ENCODE measurements at regions not wholly inside any gene's neighbourhood (a gene's known extent, or its start where the extent isn't known, plus 50 kb on each side); places are given as distances from the start of the nearest gene placed in this dataset.

DNA sequence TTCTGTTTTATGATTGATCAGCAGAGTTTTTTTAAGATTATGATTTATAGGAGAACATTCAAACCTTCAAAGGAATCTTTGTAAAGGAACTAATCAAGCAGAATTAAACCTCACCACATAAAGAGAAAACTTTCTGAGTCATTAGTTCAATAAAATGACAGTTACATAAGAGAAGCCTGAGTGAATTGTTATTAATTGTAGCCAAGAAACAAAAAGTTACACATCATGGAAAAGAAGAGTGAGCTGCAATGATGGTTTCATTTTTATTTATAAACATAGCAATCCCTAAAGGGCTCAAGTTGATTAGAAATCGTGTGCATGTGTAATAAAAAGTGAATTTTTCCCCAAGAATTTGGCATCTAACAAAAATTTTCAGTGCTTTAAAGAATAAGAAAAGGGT, 731.4 kb downstream of the LTN1 start:
- intact Hi-C loops (cut with micrococcal nuclease; ENCODE audit: unreplicated experiment), result no loop called here
- DNase-seq (ENCODE audit: low spot score), result no peak
- no peaks in the 10 kb centered on the region for H3K9me3 ChIP-seq (ENCODE audit: low read depth, low read length, poor library complexity, severe bottlenecking)
- ChIA-PET CTCF (no interaction called here), POLR2A (ENCODE audit: low non-redundant PET) (no interaction called here)
- no peak overlapping the region for H3K27ac ChIP-seq (ENCODE audit: low read depth, low read length, poor library complexity, severe bottlenecking)
- no peaks in the 10 kb centered on the region for H3K36me3 ChIP-seq (ENCODE audit: insufficient read depth, low read length, poor library complexity, severe bottlenecking)
- no peaks in the 10 kb centered on the region for H3K27me3 ChIP-seq (replicated peaks; ENCODE audit: insufficient read depth, low read depth, low read length, poor library complexity)
- H3K4me3 ChIP-seq (ENCODE audit: low read depth, low read length, poor library complexity, severe bottlenecking), result no peak overlapping the region
- BruUV-seq (replicated peaks), result no TSS peak
- TF ChIP-seq CTCF (conservative IDR thresholded peaks at IDR 0.05; ENCODE audit: low read depth, low read length) (no peak), EZH2 (IDR thresholded peaks at IDR 0.05; ENCODE audit: borderline replicate concordance, low read depth, low read length, poor library complexity, severe bottlenecking) (no peak)
- H3K4me1 ChIP-seq (ENCODE audit: insufficient read depth, low read length, poor library complexity, severe bottlenecking), result no peaks in the 10 kb centered on the region

GRCh38 chr21:28257276-28257675, 735.4 kb downstream of the LTN1 start:
- no TSS peak for BruUV-seq (replicated peaks)
- CTCF ChIA-PET, result no interaction called here
- H3K36me3 ChIP-seq (ENCODE audit: insufficient read depth, low read length, poor library complexity, severe bottlenecking), result no peaks in the 10 kb centered on the region
- DNase-seq (ENCODE audit: low spot score), result no peak
- no peak overlapping the region for H3K27ac ChIP-seq (ENCODE audit: low read depth, low read length, poor library complexity, severe bottlenecking)
- H3K9me3 ChIP-seq (ENCODE audit: low read depth, low read length, poor library complexity, severe bottlenecking), result no peaks in the 10 kb centered on the region
- POLR2A ChIA-PET (ENCODE audit: low non-redundant PET), result no interaction called here
- no peaks in the 10 kb centered on the region for H3K27me3 ChIP-seq (replicated peaks; ENCODE audit: insufficient read depth, low read depth, low read length, poor library complexity)
- no peaks in the 10 kb centered on the region for H3K4me1 ChIP-seq (ENCODE audit: insufficient read depth, low read length, poor library complexity, severe bottlenecking)
- intact Hi-C loops (cut with micrococcal nuclease; ENCODE audit: unreplicated experiment), result no loop called here
- H3K4me3 ChIP-seq (ENCODE audit: low read depth, low read length, poor library complexity, severe bottlenecking), result no peak overlapping the region
- TF ChIP-seq EZH2 (IDR thresholded peaks at IDR 0.05; ENCODE audit: borderline replicate concordance, low read depth, low read length, poor library complexity, severe bottlenecking) (no peak), CTCF (conservative IDR thresholded peaks at IDR 0.05; ENCODE audit: low read depth, low read length) (no peak)

- intact Hi-C loops (cut with micrococcal nuclease; ENCODE audit: unreplicated experiment), result no loop called here
- TF ChIP-seq CTCF (conservative IDR thresholded peaks at IDR 0.05; ENCODE audit: low read depth, low read length), result no peak
- TF ChIP-seq EZH2 (IDR thresholded peaks at IDR 0.05; ENCODE audit: borderline replicate concordance, low read depth, low read length, poor library complexity, severe bottlenecking), result no peak
- H3K36me3 ChIP-seq (ENCODE audit: insufficient read depth, low read length, poor library complexity, severe bottlenecking), result no peaks in the 10 kb centered on the region
- no peak overlapping the region for H3K27ac ChIP-seq (ENCODE audit: low read depth, low read length, poor library complexity, severe bottlenecking)
- ChIA-PET CTCF (no interaction called here), POLR2A (ENCODE audit: low non-redundant PET) (no interaction called here)
- no peaks in the 10 kb centered on the region for H3K4me1 ChIP-seq (ENCODE audit: insufficient read depth, low read length, poor library complexity, severe bottlenecking)
- no TSS peak for BruUV-seq (replicated peaks)
- no peak for DNase-seq (ENCODE audit: low spot score)
- H3K4me3 ChIP-seq (ENCODE audit: low read depth, low read length, poor library complexity, severe bottlenecking), result no peak overlapping the region
- H3K9me3 ChIP-seq (ENCODE audit: low read depth, low read length, poor library complexity, severe bottlenecking), result no peaks in the 10 kb centered on the region
- no peaks in the 10 kb centered on the region for H3K27me3 ChIP-seq (replicated peaks; ENCODE audit: insufficient read depth, low read depth, low read length, poor library complexity)
Observed at GRCh38 chr21:28256837-28257236, 735.8 kb downstream of the LTN1 start.

Data from A673 (cell line).